IPS-11a (cell line): ENCODE measurements at regions not wholly inside any gene's neighbourhood (a gene's known extent, or its start where the extent isn't known, plus 50 kb on each side); places are given as distances from the start of the nearest gene placed in this dataset.

Experiments
- H3K4me3 ChIP-seq: one replicate; pipeline ENCODE4 v1.5.1; 2013; ENCODE audit warnings: low read depth, low read length, control low read depth

GRCh38 chr6:93083337-93084230 lies 335.8 kb downstream of the EPHA7 start:
- no peak overlapping the region for H3K4me3 ChIP-seq

DNA sequence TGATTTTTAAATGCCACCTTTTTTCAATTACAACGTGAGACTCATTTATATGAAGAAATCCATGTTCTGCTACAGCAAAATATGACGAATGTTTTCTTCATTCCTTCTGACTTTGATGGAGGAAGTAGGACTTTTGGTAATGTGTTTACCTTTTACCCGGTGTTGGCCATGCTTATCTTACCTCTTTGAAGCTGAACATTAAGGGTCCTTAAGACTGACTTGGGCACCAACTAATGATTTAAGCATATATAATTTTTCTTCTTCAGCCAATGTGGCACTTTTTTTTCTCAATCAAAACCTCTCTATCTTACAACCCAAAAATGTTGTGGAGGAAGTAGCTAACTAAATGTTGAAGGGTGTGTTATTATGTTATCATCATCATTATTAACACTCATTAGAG lies 337.5 kb downstream of the EPHA7 start:
- H3K4me3 ChIP-seq = no peak overlapping the region

- no peak overlapping the region for H3K4me3 ChIP-seq
These were observed 340.3 kb downstream of the EPHA7 start for GRCh38 chr6:93079061-93079460.

DNA sequence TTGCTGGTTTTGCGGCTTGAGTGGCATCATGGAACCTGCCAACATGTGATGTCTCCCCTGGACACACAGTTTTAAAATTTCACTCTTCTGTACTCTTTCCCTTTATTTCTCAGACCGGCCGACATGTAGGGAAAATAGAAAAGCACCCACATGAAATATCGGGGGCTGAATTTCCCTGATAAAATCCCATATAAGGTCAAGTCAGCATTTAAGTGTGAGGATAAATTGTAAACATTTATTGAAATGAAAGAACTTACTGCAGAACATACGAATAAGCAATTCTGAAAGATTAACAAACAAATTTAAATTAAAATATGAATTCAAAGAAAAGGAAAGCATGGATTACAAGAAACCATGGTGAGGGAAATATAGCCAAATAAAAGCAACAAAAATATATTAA lies 345.5 kb downstream of the EPHA7 start:
- no peak overlapping the region for H3K4me3 ChIP-seq

DNA sequence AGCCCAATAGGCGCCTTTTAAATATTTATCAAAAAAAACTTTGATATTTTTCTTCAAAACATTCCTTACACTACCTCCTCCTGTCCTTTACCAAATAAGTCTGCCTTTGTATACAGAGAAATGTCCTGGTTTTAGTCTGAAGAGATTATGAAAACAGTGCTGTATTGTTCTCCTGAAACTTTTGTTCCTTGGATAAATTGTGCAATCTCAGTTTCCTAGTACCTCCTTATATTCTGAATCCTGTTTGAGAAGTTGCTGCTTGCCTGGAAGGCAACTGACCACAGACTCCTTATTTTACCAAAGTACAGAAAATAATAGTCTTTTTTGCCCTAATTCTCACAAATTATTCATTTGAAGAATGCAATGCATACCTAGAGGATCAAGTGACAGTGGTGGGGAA lies 349.5 kb downstream of the EPHA7 start:
- no peak overlapping the region for H3K4me3 ChIP-seq

DNA sequence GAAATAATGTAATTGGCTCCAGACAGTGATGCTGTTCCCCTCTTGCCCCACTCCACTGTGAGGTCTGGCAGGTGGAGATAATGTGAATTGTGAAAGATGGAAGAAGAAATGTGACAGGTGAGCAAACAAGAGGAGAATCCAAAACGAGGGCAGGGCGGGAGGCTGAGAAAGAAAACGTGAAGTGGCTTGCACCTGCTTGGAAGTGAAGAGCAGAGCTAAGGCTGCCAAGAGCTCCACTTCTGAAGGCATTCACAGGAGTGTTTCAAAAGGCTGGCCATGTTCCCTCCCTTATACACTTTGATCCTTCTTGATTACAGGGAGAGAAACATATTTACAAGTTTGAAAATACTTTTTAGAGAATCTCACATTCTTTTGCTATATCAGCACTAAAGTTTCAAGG lies 359.4 kb downstream of the EPHA7 start:
- H3K4me3 ChIP-seq = no peak overlapping the region

- H3K4me3 ChIP-seq = no peak overlapping the region
These were observed 361.8 kb downstream of the EPHA7 start for GRCh38 chr6:93057584-93057983.

- H3K4me3 ChIP-seq = no peak overlapping the region
These were observed 371.0 kb downstream of the EPHA7 start for GRCh38 chr6:93048381-93048780.

DNA sequence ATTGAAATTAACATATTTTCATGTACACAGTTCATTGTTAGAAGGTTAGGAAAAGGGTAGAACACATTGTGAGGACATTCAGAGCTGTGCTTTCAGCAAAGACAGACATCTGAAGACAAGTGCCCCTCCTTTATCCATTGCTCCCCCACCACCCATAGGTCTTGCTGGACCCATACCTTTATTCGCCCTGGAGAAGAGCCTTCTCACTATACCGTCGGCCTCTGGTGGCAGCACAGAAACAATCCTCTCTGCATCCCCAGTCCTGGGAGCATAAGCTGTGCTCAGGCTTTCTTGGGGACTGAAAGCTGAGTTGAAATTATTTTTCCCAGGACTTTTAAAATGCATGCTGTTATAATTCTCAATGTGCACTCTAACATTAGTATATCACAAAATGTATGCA lies 372.3 kb downstream of the EPHA7 start:
- no peak overlapping the region for H3K4me3 ChIP-seq

DNA sequence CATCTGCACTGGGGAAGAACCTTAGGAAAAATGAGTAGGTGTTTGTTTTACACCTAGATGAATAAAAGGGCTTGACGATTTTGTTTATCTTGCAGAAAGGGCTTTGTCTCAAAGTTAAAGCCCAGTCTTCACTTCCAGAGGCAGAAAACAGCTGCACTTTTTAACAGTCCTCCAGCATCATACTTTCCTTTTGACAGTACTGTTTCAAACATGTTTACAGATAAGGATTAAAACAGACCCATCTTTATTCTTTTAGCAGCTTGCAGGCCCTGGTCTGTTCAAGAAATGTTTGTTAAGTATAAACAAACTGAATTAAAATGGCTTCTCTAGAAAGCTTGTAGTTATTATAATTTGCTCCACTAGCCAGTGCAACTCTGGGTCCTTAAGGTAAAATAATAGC lies 374.2 kb downstream of the EPHA7 start:
- H3K4me3 ChIP-seq = no peak overlapping the region

- no peak overlapping the region for H3K4me3 ChIP-seq
These were observed 379.0 kb downstream of the EPHA7 start for GRCh38 chr6:93040375-93040774.

GRCh38 chr6:93036835-93037234 lies 382.5 kb downstream of the EPHA7 start:
- no peak overlapping the region for H3K4me3 ChIP-seq

GRCh38 chr6:93035756-93036155 lies 383.6 kb downstream of the EPHA7 start:
- no peak overlapping the region for H3K4me3 ChIP-seq

DNA sequence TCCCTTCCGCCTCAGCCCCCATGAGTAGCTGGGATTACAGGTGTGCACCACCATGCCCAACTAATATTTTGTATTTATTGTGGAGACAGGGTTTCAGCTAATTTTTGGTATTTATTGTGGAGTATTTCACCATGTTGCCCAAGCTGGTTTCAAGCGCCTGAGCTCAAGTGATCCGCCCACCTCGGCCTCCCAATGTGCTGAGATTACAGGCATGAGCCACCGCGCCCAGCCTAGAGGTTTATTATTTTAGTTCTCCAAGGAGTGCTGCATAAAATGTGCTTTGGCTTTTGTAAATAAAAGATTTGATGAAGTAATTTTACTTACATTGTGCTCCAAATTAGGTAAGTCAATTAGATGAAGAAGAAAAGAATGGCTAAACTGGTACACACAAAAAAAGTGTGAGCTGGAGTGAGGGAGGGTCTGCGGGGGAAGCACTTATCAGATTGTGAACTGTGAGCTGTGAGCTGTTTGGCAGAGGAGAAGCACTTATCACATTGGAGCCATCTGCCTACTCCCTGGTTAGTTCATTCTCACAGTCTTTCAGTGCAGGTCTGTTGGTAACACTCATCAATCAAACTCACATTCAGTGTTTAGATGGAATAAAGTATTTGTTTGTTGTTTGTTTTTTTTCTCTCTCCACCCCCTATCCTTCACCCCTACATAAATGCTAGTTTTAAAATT lies 398.0 kb downstream of the EPHA7 start:
- H3K4me3 ChIP-seq = no peak overlapping the region

DNA sequence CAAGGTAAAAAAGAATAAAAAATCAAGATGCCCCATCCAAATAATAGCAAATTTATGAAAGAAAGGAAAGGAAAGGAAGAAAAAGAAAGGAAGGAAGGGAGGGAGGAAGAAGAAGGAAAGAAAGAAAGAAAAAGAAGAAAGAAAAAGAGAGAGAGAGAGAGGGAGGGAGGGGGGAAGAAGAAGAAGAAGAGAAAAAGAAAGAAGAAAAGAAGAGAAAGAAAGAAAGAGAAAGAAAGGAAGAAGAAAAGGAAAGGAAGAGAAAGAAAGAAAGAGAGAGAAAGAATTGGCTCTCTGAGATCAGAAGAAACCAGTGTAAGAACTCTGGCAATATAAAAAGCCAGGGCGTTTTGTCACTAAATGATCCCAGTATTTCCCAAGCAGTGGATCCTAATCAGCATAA lies 401.7 kb downstream of the EPHA7 start:
- no peak overlapping the region for H3K4me3 ChIP-seq

GRCh38 chr6:93017213-93017612 lies 402.1 kb downstream of the EPHA7 start:
- no peak overlapping the region for H3K4me3 ChIP-seq

DNA sequence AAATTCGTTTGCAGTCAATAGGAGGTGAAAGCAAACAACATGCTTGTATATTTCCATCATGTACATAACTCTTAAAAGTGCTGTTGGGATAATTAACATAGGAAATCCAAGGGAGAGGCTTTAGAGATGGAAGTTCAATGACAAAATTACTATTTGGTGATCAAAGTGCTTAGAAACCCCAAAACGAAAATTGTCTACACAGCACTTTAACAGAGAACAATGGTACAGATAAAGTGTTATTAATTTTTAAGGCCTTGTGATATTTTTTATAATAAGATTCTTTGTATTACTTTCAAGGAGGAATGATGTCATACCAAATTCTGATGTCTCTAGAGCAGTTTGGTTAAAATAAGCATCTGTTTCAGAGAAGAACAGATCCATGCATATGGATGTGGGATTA lies 406.3 kb downstream of the EPHA7 start:
- no peak overlapping the region for H3K4me3 ChIP-seq

DNA sequence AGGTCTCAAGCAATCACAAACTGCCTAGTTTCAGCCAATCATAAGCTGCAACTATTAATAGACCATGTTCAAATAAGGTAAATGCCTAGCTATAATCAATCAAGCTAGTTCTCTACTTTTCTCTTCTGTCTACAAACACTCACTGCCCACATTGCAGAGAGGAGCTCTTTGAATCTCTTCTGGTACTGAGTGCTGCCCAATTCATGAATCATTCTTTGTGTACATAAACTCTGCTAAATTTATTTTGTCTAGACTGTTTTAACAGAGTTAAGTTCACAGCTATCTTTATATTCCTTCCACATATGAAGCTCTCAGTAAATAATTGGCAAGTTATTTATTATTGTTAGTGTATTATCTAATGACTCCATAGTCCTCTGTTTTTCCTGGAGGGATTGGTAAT lies 411.0 kb downstream of the EPHA7 start:
- no peak overlapping the region for H3K4me3 ChIP-seq

DNA sequence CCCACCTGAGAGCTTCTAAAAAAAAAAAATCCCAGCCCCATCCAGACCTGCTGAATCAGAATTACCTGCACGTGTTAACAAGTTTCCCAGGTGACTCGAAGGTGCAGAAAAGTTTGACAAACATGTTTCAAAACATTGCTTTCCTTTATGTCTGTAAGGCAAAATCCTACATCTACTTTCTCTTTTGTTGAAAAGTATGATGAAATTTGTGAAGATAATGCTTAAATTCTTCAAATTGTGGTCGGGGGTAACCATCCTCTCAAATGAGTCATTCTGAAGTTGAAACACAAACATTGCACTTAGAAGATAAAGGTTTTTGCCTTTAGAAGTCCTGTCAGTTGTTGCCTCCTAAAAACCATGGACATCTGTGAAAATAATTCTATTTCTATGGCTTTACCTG lies 429.7 kb downstream of the EPHA7 start:
- H3K4me3 ChIP-seq = no peak overlapping the region

GRCh38 chr6:92979281-92979680 lies 440.1 kb downstream of the EPHA7 start:
- H3K4me3 ChIP-seq = no peak overlapping the region

DNA sequence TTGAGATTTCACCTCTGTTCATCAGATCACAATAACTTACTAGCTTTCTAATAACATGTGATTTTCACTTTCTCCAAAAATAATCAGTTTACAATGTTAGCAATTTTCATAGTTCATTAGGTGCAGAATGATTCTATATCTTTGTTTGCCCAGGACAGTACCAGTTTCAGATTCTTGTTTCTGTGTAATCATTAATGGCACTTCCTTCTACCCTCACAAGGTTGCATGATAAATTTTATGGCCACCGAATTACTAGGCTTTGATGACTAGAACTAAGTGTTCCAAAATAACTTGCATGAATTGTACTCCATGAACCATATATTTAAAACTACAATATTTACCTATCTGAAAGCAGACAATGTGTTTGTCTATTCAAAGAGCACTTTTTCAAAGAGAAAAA lies 442.3 kb downstream of the EPHA7 start:
- H3K4me3 ChIP-seq = no peak overlapping the region

- H3K4me3 ChIP-seq = no peak overlapping the region
These were observed 452.0 kb downstream of the EPHA7 start for GRCh38 chr6:92967362-92967761.
